WTC11 (cell line): ENCODE measurements at regions not wholly inside any gene's neighbourhood (a gene's known extent, or its start where the extent isn't known, plus 50 kb on each side); places are given as distances from the start of the nearest gene placed in this dataset.

Experiments used
- ATAC-seq: fragments of 200-7000 bp; cut with Tn5 transposase; 2 replicates; pipeline ENCODE4 v1.10.0; 2021; ENCODE audit warnings: mild to moderate bottlenecking, moderate library complexity
- CTCF ChIA-PET: fragments of 300-600 bp; sonication (Branson Sonifier 250); formaldehyde crosslinking; loops from one replicate; lab custom pipeline; 2021; ENCODE audit warnings: antibody characterized with exemption; lab: Charles Lee
- POLR2A ChIA-PET: fragments of 350-600 bp; sonication (Branson Sonifier 250); formaldehyde crosslinking; loops from one replicate; lab custom pipeline; 2021; ENCODE audit warnings: antibody characterized with exemption; lab: Charles Lee
- DNase-seq: peaks from one replicate; pipeline ENCODE4 v3.0.0; 2021; ENCODE audit warnings: low spot score
- H3K27ac Mint-ChIP-seq: 2 replicates; pipeline ENCODE4 v1.8.0; 2021; ENCODE audit warnings: mixed read lengths
- H3K27me3 Mint-ChIP-seq: 2 replicates; pipeline ENCODE4 v1.8.0; 2021; ENCODE audit warnings: low read depth, mild to moderate bottlenecking, moderate library complexity, mixed read lengths
- H3K36me3 Mint-ChIP-seq: 2 replicates; pipeline ENCODE4 v1.8.0; 2021; ENCODE audit warnings: mixed read lengths
- H3K4me1 Mint-ChIP-seq: 2 replicates; pipeline ENCODE4 v1.8.0; 2022; ENCODE audit warnings: mixed read lengths
- H3K4me3 Mint-ChIP-seq: 2 replicates; pipeline ENCODE4 v1.8.0; 2021; ENCODE audit warnings: mild to moderate bottlenecking, moderate library complexity, mixed read lengths
- H3K9me3 Mint-ChIP-seq: 2 replicates; pipeline ENCODE4 v1.8.0; 2021; ENCODE audit warnings: mixed read lengths
- CBFB ChIP-seq: sonication (generic); formaldehyde crosslinking; IDR thresholded peaks from 2 replicates; pipeline ENCODE4 v1.8.1; 2022; ENCODE audit warnings: mild to moderate bottlenecking, low read depth, missing genetic modification reagents
- CREB1 ChIP-seq: sonication (generic); formaldehyde crosslinking; IDR thresholded peaks from 2 replicates; pipeline ENCODE4 v1.8.0; 2023; ENCODE audit warnings: mild to moderate bottlenecking, missing genetic modification reagents
- ERG ChIP-seq: fragments of 250-450 bp; sonication (Bioruptor Pico); IDR thresholded peaks from 2 replicates; pipeline ENCODE4 v1.8.0; 2021; ENCODE audit warnings: mild to moderate bottlenecking
- ESRRA ChIP-seq: sonication (generic); formaldehyde crosslinking; IDR thresholded peaks from 2 replicates; pipeline ENCODE4 v1.8.1; 2022; ENCODE audit warnings: mild to moderate bottlenecking, missing genetic modification reagents, borderline replicate concordance
- FOXJ3 ChIP-seq: sonication (generic); formaldehyde crosslinking; IDR thresholded peaks from 2 replicates; pipeline ENCODE4 v1.9.0; 2021; ENCODE audit warnings: missing genetic modification reagents, mild to moderate bottlenecking, borderline replicate concordance
- GABPB1 ChIP-seq: sonication (generic); formaldehyde crosslinking; IDR thresholded peaks from 2 replicates; pipeline ENCODE4 v1.8.1; 2023; ENCODE audit warnings: mild to moderate bottlenecking, missing genetic modification reagents
- MLX ChIP-seq: sonication (generic); formaldehyde crosslinking; IDR thresholded peaks from 2 replicates; pipeline ENCODE4 v1.8.1; 2023; ENCODE audit warnings: mild to moderate bottlenecking, missing genetic modification reagents, moderate library complexity
- NR2C2 ChIP-seq: sonication (generic); formaldehyde crosslinking; IDR thresholded peaks from 2 replicates; pipeline ENCODE4 v1.8.0; 2022; ENCODE audit warnings: mild to moderate bottlenecking, missing genetic modification reagents
- PRDM15 ChIP-seq: sonication (generic); formaldehyde crosslinking; IDR thresholded peaks from 2 replicates; pipeline ENCODE4 v1.8.0; 2022; ENCODE audit warnings: missing genetic modification reagents
- PREB ChIP-seq: sonication (generic); formaldehyde crosslinking; IDR thresholded peaks from 2 replicates; pipeline ENCODE4 v1.8.1; 2022; ENCODE audit warnings: mild to moderate bottlenecking, missing genetic modification reagents, moderate library complexity, borderline replicate concordance
- PRRX2 ChIP-seq: fragments of 250-450 bp; sonication (Bioruptor Pico); IDR thresholded peaks from 2 replicates; pipeline ENCODE4 v1.8.0; 2021; ENCODE audit warnings: mild to moderate bottlenecking
- SOX15 ChIP-seq: fragments of 250-450 bp; sonication (Bioruptor Pico); IDR thresholded peaks from 2 replicates; pipeline ENCODE4 v1.9.0; 2021; ENCODE audit warnings: mild to moderate bottlenecking
- STAT6 ChIP-seq: sonication (generic); formaldehyde crosslinking; conservative IDR thresholded peaks from 2 replicates; pipeline ENCODE4 v1.8.1; 2023; ENCODE audit warnings: mild to moderate bottlenecking, low read depth, missing genetic modification reagents, moderate library complexity
- TCF7 ChIP-seq: sonication (generic); formaldehyde crosslinking; IDR thresholded peaks from 2 replicates; pipeline ENCODE4 v1.8.0; 2022; ENCODE audit warnings: mild to moderate bottlenecking, low read depth, missing genetic modification reagents, moderate library complexity
- ZNF121 ChIP-seq: sonication (generic); formaldehyde crosslinking; IDR thresholded peaks from 2 replicates; pipeline ENCODE4 v1.8.0; 2023; ENCODE audit warnings: missing genetic modification reagents
- ZNF232 ChIP-seq: sonication (generic); formaldehyde crosslinking; IDR thresholded peaks from 2 replicates; pipeline ENCODE4 v1.8.0; 2022; ENCODE audit warnings: mild to moderate bottlenecking, missing genetic modification reagents
- ZNF423 ChIP-seq: fragments of 250-450 bp; sonication (Bioruptor Pico); IDR thresholded peaks from 2 replicates; pipeline ENCODE4 v2.1.2; 2022; ENCODE audit warnings: mild to moderate bottlenecking, moderate library complexity
- TF ChIP-seq, protein P1 (sequence below): sonication (generic); formaldehyde crosslinking; IDR thresholded peaks from 2 replicates; pipeline ENCODE4 v1.8.0; 2022; ENCODE audit warnings: mild to moderate bottlenecking, missing genetic modification reagents
- TF ChIP-seq, protein P2 (sequence below): fragments of 200-600 bp; IDR thresholded peaks from 2 replicates; pipeline ENCODE4 v1.8.0; 2022; ENCODE audit warnings: antibody characterized with exemption
- TF ChIP-seq, protein P3 (sequence below): sonication (generic); formaldehyde crosslinking; IDR thresholded peaks from 2 replicates; pipeline ENCODE4 v1.8.1; 2022; ENCODE audit warnings: mild to moderate bottlenecking, moderate library complexity, missing genetic modification reagents

DNA sequence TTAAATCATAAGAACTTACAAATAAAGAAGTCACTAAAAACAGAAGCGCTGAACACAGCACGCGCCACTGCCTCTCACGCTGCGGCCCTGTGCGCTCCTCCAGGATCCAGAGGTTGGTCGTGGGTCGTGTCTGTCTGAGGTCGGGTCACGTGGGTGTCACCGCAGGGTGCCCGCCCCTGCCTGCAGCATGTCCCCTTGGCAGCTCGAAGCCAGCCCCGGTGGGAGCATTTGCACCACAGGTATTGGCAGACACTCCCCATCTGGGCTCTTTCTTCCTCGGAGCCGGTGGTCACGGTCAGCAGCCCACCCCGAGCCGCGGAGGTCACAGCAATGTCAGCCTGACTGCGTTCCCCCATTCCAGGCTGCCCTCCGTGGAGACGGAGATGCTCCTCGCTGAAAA lies 88.6 kb downstream of the PDGFA start:
- DNase-seq (no peak), ATAC-seq (no peak)
- H3K9me3 Mint-ChIP-seq = peaks cover 12% of the 10 kb centered on the region
- no peaks in the 10 kb centered on the region for H3K27me3 Mint-ChIP-seq
- ChIA-PET POLR2A (no interaction called here), CTCF (no interaction called here)
- H3K4me1 Mint-ChIP-seq = peaks cover 13% of the 10 kb centered on the region
- no peak overlapping the region for H3K27ac Mint-ChIP-seq
- no peak for TF ChIP-seq NR2C2 (CRISPR knock-in tag)
- TF ChIP-seq ZNF423 = no peak
- no peak for TF ChIP-seq CREB1
- TF ChIP-seq STAT6 = no peak
- TF ChIP-seq, protein P1, sequence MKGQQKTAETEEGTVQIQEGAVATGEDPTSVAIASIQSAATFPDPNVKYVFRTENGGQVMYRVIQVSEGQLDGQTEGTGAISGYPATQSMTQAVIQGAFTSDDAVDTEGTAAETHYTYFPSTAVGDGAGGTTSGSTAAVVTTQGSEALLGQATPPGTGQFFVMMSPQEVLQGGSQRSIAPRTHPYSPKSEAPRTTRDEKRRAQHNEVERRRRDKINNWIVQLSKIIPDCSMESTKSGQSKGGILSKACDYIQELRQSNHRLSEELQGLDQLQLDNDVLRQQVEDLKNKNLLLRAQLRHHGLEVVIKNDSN = no peak
- TF ChIP-seq PREB (CRISPR knock-in tag) = no peak
- TF ChIP-seq SOX15 (CRISPR knock-in tag) = no peak
- TF ChIP-seq PRDM15 (CRISPR knock-in tag) = no peak
- TF ChIP-seq PRRX2 (CRISPR knock-in tag) = no peak
- TF ChIP-seq ZNF121 = no peak
- TF ChIP-seq TCF7 (CRISPR knock-in tag) = no peak
- TF ChIP-seq, protein P2, sequence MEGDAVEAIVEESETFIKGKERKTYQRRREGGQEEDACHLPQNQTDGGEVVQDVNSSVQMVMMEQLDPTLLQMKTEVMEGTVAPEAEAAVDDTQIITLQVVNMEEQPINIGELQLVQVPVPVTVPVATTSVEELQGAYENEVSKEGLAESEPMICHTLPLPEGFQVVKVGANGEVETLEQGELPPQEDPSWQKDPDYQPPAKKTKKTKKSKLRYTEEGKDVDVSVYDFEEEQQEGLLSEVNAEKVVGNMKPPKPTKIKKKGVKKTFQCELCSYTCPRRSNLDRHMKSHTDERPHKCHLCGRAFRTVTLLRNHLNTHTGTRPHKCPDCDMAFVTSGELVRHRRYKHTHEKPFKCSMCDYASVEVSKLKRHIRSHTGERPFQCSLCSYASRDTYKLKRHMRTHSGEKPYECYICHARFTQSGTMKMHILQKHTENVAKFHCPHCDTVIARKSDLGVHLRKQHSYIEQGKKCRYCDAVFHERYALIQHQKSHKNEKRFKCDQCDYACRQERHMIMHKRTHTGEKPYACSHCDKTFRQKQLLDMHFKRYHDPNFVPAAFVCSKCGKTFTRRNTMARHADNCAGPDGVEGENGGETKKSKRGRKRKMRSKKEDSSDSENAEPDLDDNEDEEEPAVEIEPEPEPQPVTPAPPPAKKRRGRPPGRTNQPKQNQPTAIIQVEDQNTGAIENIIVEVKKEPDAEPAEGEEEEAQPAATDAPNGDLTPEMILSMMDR = no peak
- TF ChIP-seq ZNF232 (CRISPR knock-in tag) = no peak
- H3K4me3 Mint-ChIP-seq = no peak overlapping the region
- no peaks in the 10 kb centered on the region for H3K36me3 Mint-ChIP-seq

GRCh38 chr7:431658-432111 lies 88.0 kb downstream of the PDGFA start:
- ChIA-PET POLR2A (no interaction called here), CTCF (interaction anchor here (1.3 kb wide), 1 partner anchor 236 kb away, joined by 4 read pairs; no protein-coding TSS in a partner anchor)
- TF ChIP-seq GABPB1 = no peak
- H3K36me3 Mint-ChIP-seq = no peaks in the 10 kb centered on the region
- H3K4me3 Mint-ChIP-seq = no peak overlapping the region
- no peaks in the 10 kb centered on the region for H3K27me3 Mint-ChIP-seq
- no peak overlapping the region for H3K27ac Mint-ChIP-seq
- DNase-seq (no peak), ATAC-seq (no peak)
- H3K9me3 Mint-ChIP-seq = peaks cover 11% of the 10 kb centered on the region
- H3K4me1 Mint-ChIP-seq = peaks cover 13% of the 10 kb centered on the region

- no peak overlapping the region for H3K27ac Mint-ChIP-seq
- TF ChIP-seq ESRRA (CRISPR knock-in tag) (no peak), CBFB (CRISPR knock-in tag) (no peak), MLX (CRISPR knock-in tag) (no peak), FOXJ3 (CRISPR knock-in tag) (no peak), ERG (CRISPR knock-in tag) (no peak)
- TF ChIP-seq, protein P3, sequence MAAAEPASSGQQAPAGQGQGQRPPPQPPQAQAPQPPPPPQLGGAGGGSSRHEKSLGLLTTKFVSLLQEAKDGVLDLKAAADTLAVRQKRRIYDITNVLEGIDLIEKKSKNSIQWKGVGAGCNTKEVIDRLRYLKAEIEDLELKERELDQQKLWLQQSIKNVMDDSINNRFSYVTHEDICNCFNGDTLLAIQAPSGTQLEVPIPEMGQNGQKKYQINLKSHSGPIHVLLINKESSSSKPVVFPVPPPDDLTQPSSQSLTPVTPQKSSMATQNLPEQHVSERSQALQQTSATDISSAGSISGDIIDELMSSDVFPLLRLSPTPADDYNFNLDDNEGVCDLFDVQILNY (CRISPR knock-in tag) = no peak
Measured at GRCh38 chr7:432256-432655, 87.4 kb downstream of the PDGFA start.

More at GRCh38 chr7:432256-432655, 87.4 kb downstream of the PDGFA start:
- Mint-ChIP-seq H3K4me1 (peaks cover 18% of the 10 kb centered on the region), H3K36me3 (no peaks in the 10 kb centered on the region), H3K9me3 (peaks cover 6% of the 10 kb centered on the region), H3K4me3 (no peak overlapping the region), H3K27me3 (no peaks in the 10 kb centered on the region)
- DNase-seq (no peak), ATAC-seq (no peak)
- POLR2A ChIA-PET = no interaction called here
- CTCF ChIA-PET = interaction anchor here (1.3 kb wide), 1 partner anchor 236 kb away, joined by 4 read pairs; no protein-coding TSS in a partner anchor
